ENCODE measurements at regions not wholly inside any gene's neighbourhood (a gene's known extent, or its start where the extent isn't known, plus 50 kb on each side); places are given as distances from the start of the nearest gene placed in this dataset.
"Not testable (repeated sequence)": the region's sequence is repeated elsewhere in the genome, so short reads cannot be mapped to it uniquely, and the experiment has no call there.

DNA sequence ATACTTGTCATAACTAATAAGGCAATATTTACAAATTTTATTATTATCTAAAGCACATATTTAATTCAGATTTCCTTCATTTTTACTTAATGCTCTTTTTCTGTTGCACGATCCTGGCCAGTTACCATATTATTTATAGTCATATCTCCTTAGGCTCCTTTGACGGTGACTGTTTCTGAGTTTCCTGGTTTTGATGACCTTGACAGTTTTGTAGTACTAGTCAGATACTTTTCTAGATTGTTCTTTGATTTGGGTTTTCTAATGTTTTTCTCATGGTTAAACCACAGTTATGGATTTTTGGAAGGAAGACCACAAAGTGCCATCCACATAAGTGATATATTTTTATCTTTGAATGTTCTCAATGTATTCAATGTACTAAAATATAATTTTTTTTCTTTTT lies 171.0 kb upstream of the NANOGP8 start:
- Histone ChIP-seq H3K4me2 (ENCODE audit: low read length) (no peak overlapping the region), H3F3A (ENCODE audit: insufficient read depth, low read length) (no peaks in the 10 kb centered on the region), H3K9me3 (ENCODE audit: low read length) (no peaks in the 10 kb centered on the region), H4K20me1 (ENCODE audit: insufficient read depth, low read length) (no peaks in the 10 kb centered on the region), H3K4me1 (ENCODE audit: insufficient read depth, low read length, severe bottlenecking) (no peaks in the 10 kb centered on the region), H2AFZ (ENCODE audit: low read length) (no peak overlapping the region), H3K27me3 (ENCODE audit: insufficient read depth, low read length) (no peaks in the 10 kb centered on the region), H3K79me2 (ENCODE audit: insufficient read depth, low read length) (no peaks in the 10 kb centered on the region), H3K4me3 (ENCODE audit: low read depth, low read length, poor library complexity, severe bottlenecking) (no peak overlapping the region), H3K36me3 (ENCODE audit: insufficient read depth, low read length) (no peaks in the 10 kb centered on the region), H3K9me2 (ENCODE audit: low read depth, low read length) (no peaks in the 10 kb centered on the region), H3K9ac (ENCODE audit: low read length) (no peak overlapping the region), H3K27ac (ENCODE audit: low read depth, low read length, poor library complexity, severe bottlenecking) (no peak overlapping the region)
- TF ChIP-seq, protein P1, sequence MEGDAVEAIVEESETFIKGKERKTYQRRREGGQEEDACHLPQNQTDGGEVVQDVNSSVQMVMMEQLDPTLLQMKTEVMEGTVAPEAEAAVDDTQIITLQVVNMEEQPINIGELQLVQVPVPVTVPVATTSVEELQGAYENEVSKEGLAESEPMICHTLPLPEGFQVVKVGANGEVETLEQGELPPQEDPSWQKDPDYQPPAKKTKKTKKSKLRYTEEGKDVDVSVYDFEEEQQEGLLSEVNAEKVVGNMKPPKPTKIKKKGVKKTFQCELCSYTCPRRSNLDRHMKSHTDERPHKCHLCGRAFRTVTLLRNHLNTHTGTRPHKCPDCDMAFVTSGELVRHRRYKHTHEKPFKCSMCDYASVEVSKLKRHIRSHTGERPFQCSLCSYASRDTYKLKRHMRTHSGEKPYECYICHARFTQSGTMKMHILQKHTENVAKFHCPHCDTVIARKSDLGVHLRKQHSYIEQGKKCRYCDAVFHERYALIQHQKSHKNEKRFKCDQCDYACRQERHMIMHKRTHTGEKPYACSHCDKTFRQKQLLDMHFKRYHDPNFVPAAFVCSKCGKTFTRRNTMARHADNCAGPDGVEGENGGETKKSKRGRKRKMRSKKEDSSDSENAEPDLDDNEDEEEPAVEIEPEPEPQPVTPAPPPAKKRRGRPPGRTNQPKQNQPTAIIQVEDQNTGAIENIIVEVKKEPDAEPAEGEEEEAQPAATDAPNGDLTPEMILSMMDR (IDR thresholded peaks at IDR 0.05; ENCODE audit: low read length) = no peak
- TF ChIP-seq EZH2 (IDR thresholded peaks at IDR 0.05; ENCODE audit: borderline replicate concordance, low read length) = no peak

DNA sequence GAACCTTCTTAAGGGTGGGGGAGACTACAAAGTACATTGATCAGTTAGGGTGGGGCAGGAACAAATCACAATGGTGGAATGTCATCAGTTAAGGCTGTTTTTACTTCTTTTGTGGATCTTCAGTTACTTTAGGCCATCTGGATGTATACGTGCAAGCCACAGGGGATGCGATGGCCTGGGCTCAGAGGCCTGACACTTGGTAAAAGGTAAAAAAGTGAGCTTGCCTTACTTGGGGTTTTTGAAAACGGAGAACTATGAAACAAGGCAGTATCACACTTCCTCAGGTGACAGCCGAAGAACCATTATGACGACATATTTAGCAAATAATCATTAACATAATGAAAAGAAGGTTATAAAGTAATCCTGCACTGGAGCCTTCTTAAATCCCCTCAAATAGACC lies 169.8 kb upstream of the NANOGP8 start:
- not testable (repeated sequence) for H3K27ac ChIP-seq (ENCODE audit: low read depth, low read length, poor library complexity, severe bottlenecking); H3K9me3 ChIP-seq (ENCODE audit: low read length); H2AFZ ChIP-seq (ENCODE audit: low read length); H3K79me2 ChIP-seq (ENCODE audit: insufficient read depth, low read length); H3K4me2 ChIP-seq (ENCODE audit: low read length); H3K4me1 ChIP-seq (ENCODE audit: insufficient read depth, low read length, severe bottlenecking); H3K4me3 ChIP-seq (ENCODE audit: low read depth, low read length, poor library complexity, severe bottlenecking); H3K27me3 ChIP-seq (ENCODE audit: insufficient read depth, low read length); H3K36me3 ChIP-seq (ENCODE audit: insufficient read depth, low read length); H3K9ac ChIP-seq (ENCODE audit: low read length); H4K20me1 ChIP-seq (ENCODE audit: insufficient read depth, low read length); H3K9me2 ChIP-seq (ENCODE audit: low read depth, low read length); H3F3A ChIP-seq (ENCODE audit: insufficient read depth, low read length)

DNA sequence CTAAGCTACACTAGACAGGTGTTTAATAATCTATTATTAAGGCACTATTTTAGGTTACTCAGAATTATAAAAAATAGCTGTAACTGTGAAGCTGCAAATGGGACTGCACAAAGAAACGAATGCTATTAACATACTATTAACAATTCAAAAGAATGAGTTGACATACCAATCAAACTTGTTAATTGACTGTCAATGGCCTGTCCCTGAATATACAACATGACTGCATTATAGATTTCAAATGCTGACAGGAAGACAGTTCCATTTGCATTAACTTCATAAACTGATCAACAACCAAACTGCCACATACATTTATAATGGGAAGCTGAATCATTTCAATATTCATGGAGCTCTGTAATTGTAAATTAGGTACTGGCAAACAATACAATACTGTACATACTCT lies 169.0 kb upstream of the NANOGP8 start:
- H3K9me2 ChIP-seq (ENCODE audit: low read depth, low read length) = no peaks in the 10 kb centered on the region
- H3K27ac ChIP-seq (ENCODE audit: low read depth, low read length, poor library complexity, severe bottlenecking) = no peak overlapping the region
- no peaks in the 10 kb centered on the region for H3K79me2 ChIP-seq (ENCODE audit: insufficient read depth, low read length)
- no peaks in the 10 kb centered on the region for H3K36me3 ChIP-seq (ENCODE audit: insufficient read depth, low read length)
- no peak overlapping the region for H3K4me3 ChIP-seq (ENCODE audit: low read depth, low read length, poor library complexity, severe bottlenecking)
- H2AFZ ChIP-seq (ENCODE audit: low read length) = no peak overlapping the region
- no peaks in the 10 kb centered on the region for H3F3A ChIP-seq (ENCODE audit: insufficient read depth, low read length)
- no peaks in the 10 kb centered on the region for H4K20me1 ChIP-seq (ENCODE audit: insufficient read depth, low read length)
- H3K27me3 ChIP-seq (ENCODE audit: insufficient read depth, low read length) = no peaks in the 10 kb centered on the region
- no peaks in the 10 kb centered on the region for H3K4me1 ChIP-seq (ENCODE audit: insufficient read depth, low read length, severe bottlenecking)
- no peaks in the 10 kb centered on the region for H3K9me3 ChIP-seq (ENCODE audit: low read length)
- H3K4me2 ChIP-seq (ENCODE audit: low read length) = no peak overlapping the region
- no peak overlapping the region for H3K9ac ChIP-seq (ENCODE audit: low read length)
- TF ChIP-seq EZH2 (IDR thresholded peaks at IDR 0.05; ENCODE audit: borderline replicate concordance, low read length) = no peak
- TF ChIP-seq, protein P1 (IDR thresholded peaks at IDR 0.05; ENCODE audit: low read length) = no peak

DNA sequence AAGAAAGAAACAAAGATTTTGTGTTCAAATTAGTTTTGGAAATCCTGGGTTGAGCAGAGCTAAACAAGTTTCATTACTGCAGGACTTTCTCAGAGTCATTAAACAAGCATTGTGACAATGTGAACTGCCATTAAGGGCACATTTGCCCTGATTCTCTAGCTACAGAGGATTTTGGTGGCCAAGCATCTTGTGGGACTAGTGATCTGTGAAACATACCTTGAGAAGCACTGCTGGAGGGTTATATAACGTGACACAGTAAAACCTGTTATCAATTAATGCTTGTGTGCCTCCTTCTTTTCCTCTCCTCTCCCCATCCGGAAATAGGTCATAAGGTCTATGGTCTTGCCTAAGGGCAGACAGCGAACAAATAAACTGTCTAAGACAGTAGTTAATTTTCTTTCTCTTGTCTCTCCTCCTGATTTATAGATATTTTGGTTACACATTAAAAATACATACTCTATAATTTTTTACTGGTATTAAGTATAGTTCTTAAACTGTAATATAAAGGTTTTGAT lies 167.3 kb upstream of the NANOGP8 start:
- Histone ChIP-seq H3K9me3 (ENCODE audit: low read length) (no peaks in the 10 kb centered on the region), H3K4me2 (ENCODE audit: low read length) (no peak overlapping the region), H3K27ac (ENCODE audit: low read depth, low read length, poor library complexity, severe bottlenecking) (no peak overlapping the region), H3K4me1 (ENCODE audit: insufficient read depth, low read length, severe bottlenecking) (no peaks in the 10 kb centered on the region), H3K9me2 (ENCODE audit: low read depth, low read length) (no peaks in the 10 kb centered on the region), H3F3A (ENCODE audit: insufficient read depth, low read length) (no peaks in the 10 kb centered on the region), H3K79me2 (ENCODE audit: insufficient read depth, low read length) (no peaks in the 10 kb centered on the region), H3K4me3 (ENCODE audit: low read depth, low read length, poor library complexity, severe bottlenecking) (no peak overlapping the region), H3K36me3 (ENCODE audit: insufficient read depth, low read length) (no peaks in the 10 kb centered on the region), H3K27me3 (ENCODE audit: insufficient read depth, low read length) (no peaks in the 10 kb centered on the region), H3K9ac (ENCODE audit: low read length) (no peak overlapping the region), H2AFZ (ENCODE audit: low read length) (no peak overlapping the region), H4K20me1 (ENCODE audit: insufficient read depth, low read length) (no peaks in the 10 kb centered on the region)
- TF ChIP-seq, protein P1 (IDR thresholded peaks at IDR 0.05; ENCODE audit: low read length) = no peak
- no peak for TF ChIP-seq EZH2 (IDR thresholded peaks at IDR 0.05; ENCODE audit: borderline replicate concordance, low read length)

Measured in OCI-LY1 (cell line).